ENCODE measurements at regions not wholly inside any gene's neighbourhood (a gene's known extent, or its start where the extent isn't known, plus 50 kb on each side); places are given as distances from the start of the nearest gene placed in this dataset.
"Not testable (repeated sequence)": the region's sequence is repeated elsewhere in the genome, so short reads cannot be mapped to it uniquely, and the experiment has no call there.

DNA sequence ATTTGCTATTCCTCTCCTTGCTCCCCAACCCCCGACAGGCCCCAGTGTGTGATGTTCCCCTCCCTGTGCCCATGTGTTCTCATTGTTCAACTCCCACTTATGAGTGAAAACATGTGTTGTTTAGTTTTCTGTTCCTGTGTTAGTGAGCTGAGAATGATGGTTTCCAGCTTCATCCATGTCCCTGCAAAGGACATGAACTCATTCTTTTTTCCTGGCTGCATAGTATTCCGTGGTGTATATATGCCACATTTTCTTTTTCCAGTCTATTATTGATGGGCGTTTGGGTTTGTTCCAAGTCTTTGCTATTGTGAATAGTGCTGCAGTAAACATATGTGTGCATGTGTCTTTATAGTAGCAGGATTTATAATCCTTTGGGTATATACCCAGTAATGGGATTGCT is 412.1 kb downstream of the DCDC2C start:
- not testable (repeated sequence) for TF ChIP-seq CTCF (IDR thresholded peaks at IDR 0.05; ENCODE audit: borderline replicate concordance, extremely low read depth, low read length, poor library complexity, severe bottlenecking); EZH2 (IDR thresholded peaks at IDR 0.05; ENCODE audit: borderline replicate concordance, low read depth, low read length, severe bottlenecking)

Measured in DND-41 (cell line).